ENCODE measurements at regions not wholly inside any gene's neighbourhood (a gene's known extent, or its start where the extent isn't known, plus 50 kb on each side); places are given as distances from the start of the nearest gene placed in this dataset.
A peak's percentile ranks its signal among the peaks of the same experiment; 100 is the strongest.

GRCh38 chrX:38868321-38868720, 67.1 kb downstream of the MID1IP1 start:
- Histone ChIP-seq H3F3A (replicated peaks; ENCODE audit: insufficient read depth) (no peaks in the 10 kb centered on the region), H3K27ac (ENCODE audit: low read depth in 2 of 2, low read length in 1 of 2) (peak overlapping the region in 1 of 2 experiments; percentile 73; a peak in 2 of 4 replicates), H3K36me3 (replicated peaks in 1 of 2; ENCODE audit: control insufficient read depth in 1 of 2, insufficient read depth in 2 of 2, low read length in 1 of 2) (no peaks in the 10 kb centered on the region), H2AFZ (ENCODE audit: low read depth) (no peak overlapping the region), H3K79me2 (ENCODE audit: insufficient read depth) (no peaks in the 10 kb centered on the region), H3K9me2 (no peaks in the 10 kb centered on the region), H3K9me3 (no peaks in the 10 kb centered on the region), H4K20me1 (ENCODE audit: insufficient read depth) (no peaks in the 10 kb centered on the region), H3K4me2 (0 out of 2 replicates have a peak overlapping the region, but pooled peaks have one; percentile 39), H3K4me1 (ENCODE audit: control insufficient read depth in 1 of 2, insufficient read depth in 2 of 2, low read depth in 1 of 2, low read length in 1 of 2) (no peaks in the 10 kb centered on the region), H3K9ac (no peak overlapping the region), H3K4me3 (ENCODE audit: low read depth in 2 of 2, low read length in 1 of 2) (no peak overlapping the region), H3K27me3 (ENCODE audit: insufficient read depth) (no peaks in the 10 kb centered on the region)
- WGBS (ENCODE audit: low lambda C conversion rate) = 34% methylated on average over 6 of the region's 6 CpGs
- TF ChIP-seq NRF1 (IDR thresholded peaks at IDR 0.05; ENCODE audit: low read depth, low read length) = no peak
- TF ChIP-seq RCOR1 (IDR thresholded peaks at IDR 0.05; ENCODE audit: low read length) = no peak
- TF ChIP-seq JUND (IDR thresholded peaks at IDR 0.05) = no peak
- no peak for TF ChIP-seq TCF12 (IDR thresholded peaks at IDR 0.05)
- no peak for TF ChIP-seq USF1 (IDR thresholded peaks at IDR 0.05; ENCODE audit: borderline replicate concordance, low read depth)
- TF ChIP-seq ELF1 (IDR thresholded peaks at IDR 0.05) = no peak
- no peak for TF ChIP-seq MEF2A (IDR thresholded peaks at IDR 0.05; ENCODE audit: borderline replicate concordance, low read depth)
- no peak for TF ChIP-seq ZBTB33 (IDR thresholded peaks at IDR 0.05; ENCODE audit: borderline replicate concordance, low read depth)
- no peak for TF ChIP-seq MAX (IDR thresholded peaks at IDR 0.05; ENCODE audit: low read depth)
- no peak for TF ChIP-seq GABPA (IDR thresholded peaks at IDR 0.05; ENCODE audit: low read depth)
- TF ChIP-seq REST (IDR thresholded peaks at IDR 0.05; ENCODE audit: low read depth, low read length) = no peak
- no peak for TF ChIP-seq CHD2 (IDR thresholded peaks at IDR 0.05; ENCODE audit: low read length, partially characterized antibody)
- CTCF ChIA-PET = interaction anchor here (1.1 kb wide), 1 partner anchor 13 kb away, joined by 3 read pairs; no protein-coding TSS in a partner anchor
- POLR2A ChIA-PET = no interaction called here
- no peak for DNase-seq
